ENCODE measurements at regions not wholly inside any gene's neighbourhood (a gene's known extent, or its start where the extent isn't known, plus 50 kb on each side); places are given as distances from the start of the nearest gene placed in this dataset.

DNA sequence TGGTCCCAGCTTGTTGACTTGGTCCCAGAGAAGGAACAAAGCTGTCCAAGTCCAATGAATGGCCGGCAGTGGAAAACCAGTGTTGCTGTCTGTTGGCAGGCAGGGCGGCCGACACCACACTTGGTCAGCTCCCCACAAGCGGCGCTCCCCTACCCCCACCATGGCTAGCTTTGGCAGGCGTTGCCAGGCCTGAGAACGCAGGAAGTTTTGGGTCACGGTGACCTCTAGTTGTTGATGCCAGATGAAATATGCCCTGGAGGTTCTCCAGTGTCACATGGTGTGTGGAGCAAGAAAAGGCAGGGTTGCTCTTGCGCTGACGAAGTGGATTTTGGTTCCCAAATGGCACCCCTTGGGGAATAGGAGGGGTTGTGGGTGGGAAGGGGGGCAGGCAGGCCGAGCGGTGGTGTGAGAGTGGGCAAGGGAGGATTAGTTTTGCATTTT lies 72.7 kb upstream of the TPRG1 start:
- intact Hi-C loops (cut with micrococcal nuclease; ENCODE audit: unreplicated experiment) (no loop called here), in situ Hi-C loops (cut with HindIII; ENCODE audit: low pct_unique_long_range_greater_than_20kb, low sequenced_read_pairs) (no loop called here)
- no peaks in the 10 kb centered on the region for H3K4me1 ChIP-seq (ENCODE audit: control insufficient read depth, insufficient read depth, low read length)
- no peak for TF ChIP-seq TCF7L2 (IDR thresholded peaks at IDR 0.05; ENCODE audit: low read depth, low read length)
- no peak for TF ChIP-seq POLR2AphosphoS5 (IDR thresholded peaks at IDR 0.05; ENCODE audit: low read depth, low read length)
- TF ChIP-seq, protein P1, sequence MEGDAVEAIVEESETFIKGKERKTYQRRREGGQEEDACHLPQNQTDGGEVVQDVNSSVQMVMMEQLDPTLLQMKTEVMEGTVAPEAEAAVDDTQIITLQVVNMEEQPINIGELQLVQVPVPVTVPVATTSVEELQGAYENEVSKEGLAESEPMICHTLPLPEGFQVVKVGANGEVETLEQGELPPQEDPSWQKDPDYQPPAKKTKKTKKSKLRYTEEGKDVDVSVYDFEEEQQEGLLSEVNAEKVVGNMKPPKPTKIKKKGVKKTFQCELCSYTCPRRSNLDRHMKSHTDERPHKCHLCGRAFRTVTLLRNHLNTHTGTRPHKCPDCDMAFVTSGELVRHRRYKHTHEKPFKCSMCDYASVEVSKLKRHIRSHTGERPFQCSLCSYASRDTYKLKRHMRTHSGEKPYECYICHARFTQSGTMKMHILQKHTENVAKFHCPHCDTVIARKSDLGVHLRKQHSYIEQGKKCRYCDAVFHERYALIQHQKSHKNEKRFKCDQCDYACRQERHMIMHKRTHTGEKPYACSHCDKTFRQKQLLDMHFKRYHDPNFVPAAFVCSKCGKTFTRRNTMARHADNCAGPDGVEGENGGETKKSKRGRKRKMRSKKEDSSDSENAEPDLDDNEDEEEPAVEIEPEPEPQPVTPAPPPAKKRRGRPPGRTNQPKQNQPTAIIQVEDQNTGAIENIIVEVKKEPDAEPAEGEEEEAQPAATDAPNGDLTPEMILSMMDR (IDR thresholded peaks at IDR 0.05): no peak
- TF ChIP-seq, protein P2, sequence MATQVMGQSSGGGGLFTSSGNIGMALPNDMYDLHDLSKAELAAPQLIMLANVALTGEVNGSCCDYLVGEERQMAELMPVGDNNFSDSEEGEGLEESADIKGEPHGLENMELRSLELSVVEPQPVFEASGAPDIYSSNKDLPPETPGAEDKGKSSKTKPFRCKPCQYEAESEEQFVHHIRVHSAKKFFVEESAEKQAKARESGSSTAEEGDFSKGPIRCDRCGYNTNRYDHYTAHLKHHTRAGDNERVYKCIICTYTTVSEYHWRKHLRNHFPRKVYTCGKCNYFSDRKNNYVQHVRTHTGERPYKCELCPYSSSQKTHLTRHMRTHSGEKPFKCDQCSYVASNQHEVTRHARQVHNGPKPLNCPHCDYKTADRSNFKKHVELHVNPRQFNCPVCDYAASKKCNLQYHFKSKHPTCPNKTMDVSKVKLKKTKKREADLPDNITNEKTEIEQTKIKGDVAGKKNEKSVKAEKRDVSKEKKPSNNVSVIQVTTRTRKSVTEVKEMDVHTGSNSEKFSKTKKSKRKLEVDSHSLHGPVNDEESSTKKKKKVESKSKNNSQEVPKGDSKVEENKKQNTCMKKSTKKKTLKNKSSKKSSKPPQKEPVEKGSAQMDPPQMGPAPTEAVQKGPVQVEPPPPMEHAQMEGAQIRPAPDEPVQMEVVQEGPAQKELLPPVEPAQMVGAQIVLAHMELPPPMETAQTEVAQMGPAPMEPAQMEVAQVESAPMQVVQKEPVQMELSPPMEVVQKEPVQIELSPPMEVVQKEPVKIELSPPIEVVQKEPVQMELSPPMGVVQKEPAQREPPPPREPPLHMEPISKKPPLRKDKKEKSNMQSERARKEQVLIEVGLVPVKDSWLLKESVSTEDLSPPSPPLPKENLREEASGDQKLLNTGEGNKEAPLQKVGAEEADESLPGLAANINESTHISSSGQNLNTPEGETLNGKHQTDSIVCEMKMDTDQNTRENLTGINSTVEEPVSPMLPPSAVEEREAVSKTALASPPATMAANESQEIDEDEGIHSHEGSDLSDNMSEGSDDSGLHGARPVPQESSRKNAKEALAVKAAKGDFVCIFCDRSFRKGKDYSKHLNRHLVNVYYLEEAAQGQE (IDR thresholded peaks at IDR 0.05; ENCODE audit: insufficient read depth in 1 of 2, low read depth in 2 of 2, low read length in 1 of 2): no peak
- TF ChIP-seq SIN3A (IDR thresholded peaks at IDR 0.05; ENCODE audit: borderline replicate concordance, insufficient read depth, low read depth, low read length): no peak
- ATAC-seq (no peak), DNase-seq (ENCODE audit: low read depth, low spot score) (no peak)
- no peak overlapping the region for H3K4me3 ChIP-seq (ENCODE audit: low read depth in 2 of 2, low read length in 2 of 2)
- H3K36me3 ChIP-seq (ENCODE audit: control insufficient read depth, insufficient read depth, low read length): no peaks in the 10 kb centered on the region
- H3K9me3 ChIP-seq (ENCODE audit: control insufficient read depth, insufficient read depth, low read depth, low read length): no peaks in the 10 kb centered on the region
- POLR2A ChIA-PET: no interaction called here
- no TSS peak for BruUV-seq (replicated peaks)
- 0 out of 2 replicates have a peak, but pooled peaks cover 3% of the 10 kb centered on the region for H3K27me3 ChIP-seq (ENCODE audit: control insufficient read depth, insufficient read depth, low read length)
- no peak overlapping the region for H3K27ac ChIP-seq (ENCODE audit: low read length)
- CTCF ChIA-PET: no interaction called here

DNA sequence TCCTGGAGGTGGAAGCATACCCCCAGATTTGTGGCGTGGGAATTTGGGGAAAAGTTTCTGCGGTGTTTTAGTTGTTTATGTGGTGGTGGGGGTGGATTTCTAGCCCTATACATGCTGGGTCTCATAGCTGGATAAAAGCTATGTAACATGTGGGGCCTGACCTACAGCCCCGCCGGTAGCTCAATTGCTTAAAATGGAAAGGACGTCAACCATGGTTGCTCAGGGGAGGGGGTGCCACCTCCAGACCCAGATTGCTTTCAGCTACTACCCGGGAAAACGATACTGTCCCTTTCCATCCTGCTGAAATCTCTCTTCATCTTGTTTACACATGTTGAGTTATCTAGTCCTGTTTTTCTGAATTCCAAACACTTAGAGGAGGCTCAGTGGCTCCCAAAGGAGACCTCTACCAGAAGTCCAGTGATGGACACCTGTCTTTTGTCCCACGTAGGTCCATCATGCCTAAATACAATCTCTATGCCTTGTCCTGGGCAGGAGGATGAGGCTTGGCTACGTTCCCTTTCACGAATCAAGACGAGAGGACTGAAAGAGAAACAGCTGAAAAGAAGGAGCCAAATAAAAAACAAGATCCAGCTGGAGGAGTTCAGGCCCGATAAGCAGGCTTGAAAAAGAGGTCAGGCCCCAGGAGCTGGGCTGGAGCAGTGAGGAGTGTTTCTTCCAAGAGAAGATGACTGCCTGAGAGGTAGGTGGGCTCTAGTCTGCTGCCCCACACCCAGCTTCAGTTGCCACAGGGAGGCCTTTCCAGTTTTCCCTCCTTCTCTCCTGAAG lies 72.1 kb upstream of the TPRG1 start:
- Histone ChIP-seq H3K36me3 (ENCODE audit: control insufficient read depth, insufficient read depth, low read length) (no peaks in the 10 kb centered on the region), H3K27ac (ENCODE audit: low read length) (no peak overlapping the region), H3K9me3 (ENCODE audit: control insufficient read depth, insufficient read depth, low read depth, low read length) (no peaks in the 10 kb centered on the region), H3K27me3 (ENCODE audit: control insufficient read depth, insufficient read depth, low read length) (peaks cover 6% of the 10 kb centered on the region; the same call in 1 of the 2 replicates), H3K4me3 (ENCODE audit: low read depth in 2 of 2, low read length in 2 of 2) (no peak overlapping the region), H3K4me1 (ENCODE audit: control insufficient read depth, insufficient read depth, low read length) (no peaks in the 10 kb centered on the region)
- intact Hi-C loops (cut with micrococcal nuclease; ENCODE audit: unreplicated experiment) (no loop called here), in situ Hi-C loops (cut with HindIII; ENCODE audit: low pct_unique_long_range_greater_than_20kb, low sequenced_read_pairs) (no loop called here)
- ChIA-PET CTCF (interaction anchor here (0.6 kb wide), 1 partner anchor 56 kb away, joined by 4 read pairs; no protein-coding TSS in a partner anchor), POLR2A (no interaction called here)
- no TSS peak for BruUV-seq (replicated peaks)
- ATAC-seq (no peak), DNase-seq (ENCODE audit: low read depth, low spot score) (no peak)
- TF ChIP-seq SIN3A (IDR thresholded peaks at IDR 0.05; ENCODE audit: borderline replicate concordance, insufficient read depth, low read depth, low read length) (no peak), TCF7L2 (IDR thresholded peaks at IDR 0.05; ENCODE audit: low read depth, low read length) (no peak), POLR2AphosphoS5 (IDR thresholded peaks at IDR 0.05; ENCODE audit: low read depth, low read length) (no peak)
- TF ChIP-seq, protein P2 (IDR thresholded peaks at IDR 0.05; ENCODE audit: insufficient read depth in 1 of 2, low read depth in 2 of 2, low read length in 1 of 2): no peak
- TF ChIP-seq, protein P1 (IDR thresholded peaks at IDR 0.05): no peak
